GM23338 (cell line): ENCODE measurements at regions not wholly inside any gene's neighbourhood (a gene's known extent, or its start where the extent isn't known, plus 50 kb on each side); places are given as distances from the start of the nearest gene placed in this dataset.

Source experiments
- ATAC-seq: fragments of 200-7000 bp; cut with Tn5 transposase; 3 replicates; pipeline ENCODE4 v1.9.1; 2020
- DNase-seq: peaks from one replicate; pipeline ENCODE4 v3.0.0-alpha.2; 2015; ENCODE audit warnings: low spot score
- H2AFZ ChIP-seq: fragments of 200-600 bp; sonication (generic); 2 replicates; pipeline ENCODE4 v1.8.0; 2016; ENCODE audit warnings: antibody characterized with exemption, mild to moderate bottlenecking, moderate library complexity
- H3F3A ChIP-seq: fragments of 200-600 bp; sonication (generic); replicated peaks from 2 replicates; pipeline ENCODE4 v1.8.0; 2017; ENCODE audit warnings: antibody characterized with exemption, mixed run types, low read depth
- H3K27ac ChIP-seq: fragments of 200-600 bp; sonication (generic); 2 replicates; pipeline ENCODE4 v1.6.1; 2016; ENCODE audit warnings: low read depth
- H3K27me3 ChIP-seq: fragments of 200-600 bp; sonication (generic); 2 replicates; pipeline ENCODE4 v1.8.0; 2016; ENCODE audit warnings: mild to moderate bottlenecking, mixed run types, moderate library complexity; ENCODE audit not compliant: insufficient read depth
- H3K36me3 ChIP-seq: fragments of 200-600 bp; sonication (generic); 2 replicates; pipeline ENCODE4 v1.8.0; 2016; ENCODE audit warnings: mild to moderate bottlenecking; ENCODE audit not compliant: insufficient read depth
- H3K4me1 ChIP-seq: fragments of 200-600 bp; sonication (generic); 2 replicates; pipeline ENCODE4 v1.8.0; 2016; ENCODE audit warnings: mild to moderate bottlenecking, moderate library complexity; ENCODE audit not compliant: insufficient read depth
- H3K4me2 ChIP-seq: fragments of 200-600 bp; sonication (generic); 2 replicates; pipeline ENCODE4 v1.7.1; 2017; ENCODE audit warnings: mixed run types
- H3K4me3 ChIP-seq: fragments of 200-600 bp; sonication (generic); 2 replicates; pipeline ENCODE4 v1.6.1; 2016; ENCODE audit warnings: mixed run types
- H3K79me2 ChIP-seq: fragments of 200-600 bp; sonication (generic); replicated peaks from 2 replicates; pipeline ENCODE4 v1.8.0; 2017; ENCODE audit warnings: mild to moderate bottlenecking; ENCODE audit not compliant: insufficient read depth
- H3K9me2 ChIP-seq: fragments of 200-600 bp; sonication (generic); 2 replicates; pipeline ENCODE4 v1.8.0; 2017; ENCODE audit not compliant: insufficient read depth
- H4K20me1 ChIP-seq: fragments of 200-600 bp; sonication (generic); replicated peaks from 2 replicates; pipeline ENCODE4 v1.8.0; 2017; ENCODE audit warnings: mild to moderate bottlenecking; ENCODE audit not compliant: insufficient read depth
- H3K27ac Mint-ChIP-seq: 2 replicates; pipeline ENCODE4 v1.8.0; 2020; ENCODE audit warnings: inconsistent platforms, mild to moderate bottlenecking, moderate library complexity, mixed read lengths
- H3K27me3 Mint-ChIP-seq: 3 replicates; pipeline ENCODE4 v1.8.0; 2022; ENCODE audit warnings: low read depth, mild to moderate bottlenecking, moderate library complexity, mixed read lengths, inconsistent platforms; ENCODE audit not compliant: insufficient read depth, poor library complexity
- H3K36me3 Mint-ChIP-seq: 3 replicates; pipeline ENCODE4 v1.8.0; 2021; ENCODE audit warnings: low read depth, mild to moderate bottlenecking, inconsistent platforms, moderate library complexity, mixed read lengths
- H3K4me1 Mint-ChIP-seq: 3 replicates; pipeline ENCODE4 v1.8.0; 2020; ENCODE audit warnings: mild to moderate bottlenecking, inconsistent platforms, mixed read lengths
- H3K4me3 Mint-ChIP-seq: 3 replicates; pipeline ENCODE4 v1.8.0; 2021; ENCODE audit warnings: moderate library complexity, mild to moderate bottlenecking, inconsistent platforms, mixed read lengths
- H3K9me3 Mint-ChIP-seq: 3 replicates; pipeline ENCODE4 v1.8.0; 2020; ENCODE audit warnings: moderate library complexity, mild to moderate bottlenecking, inconsistent platforms, mixed read lengths
- CREB1 ChIP-seq: fragments of 250-450 bp; sonication (Bioruptor Pico); IDR thresholded peaks from 2 replicates; pipeline ENCODE4 v1.5.0; 2020; ENCODE audit warnings: low read depth, mild to moderate bottlenecking, moderate library complexity
- CTCF ChIP-seq, 2 experiments: fragments of 200-600 bp in 1 of 2; sonication (generic) in 1 of 2; conservative IDR thresholded peaks; 2 replicates each; pipeline versions ENCODE4 v1.5.1 to v1.6.1; 2016 to 2017; ENCODE audit warnings: antibody characterized with exemption in 2 of 2, low read depth in 2 of 2, mild to moderate bottlenecking in 2 of 2, moderate library complexity in 1 of 2
- EZH2phosphoT487 ChIP-seq: fragments of 200-600 bp; sonication (generic); IDR thresholded peaks from one replicate; pipeline ENCODE4 v1.8.1; 2018; ENCODE audit warnings: antibody characterized with exemption; ENCODE audit not compliant: unreplicated experiment
- JUNB ChIP-seq: IDR thresholded peaks from one replicate; pipeline ENCODE4 v1.6.1; 2016; ENCODE audit warnings: antibody characterized with exemption; ENCODE audit not compliant: unreplicated experiment
- REST ChIP-seq: IDR thresholded peaks from one replicate; pipeline ENCODE4 v1.6.1; 2018; ENCODE audit warnings: antibody characterized with exemption; ENCODE audit not compliant: unreplicated experiment
- STAT1 ChIP-seq: IDR thresholded peaks from one replicate; pipeline ENCODE4 v1.6.1; 2016; ENCODE audit warnings: antibody characterized with exemption; ENCODE audit not compliant: unreplicated experiment
- ZNF114 ChIP-seq: fragments of 250-450 bp; sonication (Bioruptor Pico); IDR thresholded peaks from 2 replicates; pipeline ENCODE4 v1.5.0; 2020; ENCODE audit warnings: mild to moderate bottlenecking, moderate library complexity
- TF ChIP-seq, protein P1 (sequence below): IDR thresholded peaks from 2 replicates; pipeline ENCODE4 v1.6.1; 2016; ENCODE audit warnings: antibody characterized with exemption

DNA sequence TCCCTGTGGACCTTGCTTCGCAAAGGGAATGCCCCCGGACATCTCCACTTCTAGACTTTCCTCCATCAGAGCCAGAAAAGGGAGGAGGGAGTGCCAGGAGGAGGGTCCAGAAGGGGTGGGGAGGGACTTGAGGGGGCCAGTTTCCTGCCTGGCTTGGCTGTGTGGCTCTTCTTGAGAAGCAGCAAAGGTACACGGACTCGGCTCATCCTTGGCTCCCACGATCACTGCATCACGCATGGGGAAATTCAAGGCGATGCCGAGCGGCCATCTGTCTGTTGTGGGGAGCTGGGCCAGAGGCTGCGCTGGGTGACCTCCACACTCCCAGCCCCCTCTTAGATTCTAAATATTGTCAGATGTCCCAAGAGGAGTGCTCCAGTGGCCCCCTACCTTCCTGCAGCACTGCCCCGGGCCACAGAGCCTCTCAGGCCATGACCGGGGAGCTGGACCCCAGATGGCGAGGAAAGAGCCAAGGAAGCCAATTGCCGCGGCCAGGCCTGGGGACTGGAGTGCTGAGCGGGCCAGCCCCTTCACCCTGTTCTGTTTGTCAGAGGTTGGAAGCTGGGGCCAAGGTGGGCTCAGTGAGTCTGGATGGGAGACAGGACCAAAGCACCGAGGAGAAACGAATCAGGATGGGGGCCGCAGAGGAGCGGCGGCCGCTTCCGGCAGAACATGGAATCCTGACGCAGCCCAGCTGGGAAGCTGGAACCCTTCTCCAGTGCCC, 104.5 kb downstream of the RBFOX3 start:
- Mint-ChIP-seq H3K27me3 (peaks cover 4% of the 10 kb centered on the region), H3K4me3 (no peak overlapping the region), H3K4me1 (no peaks in the 10 kb centered on the region), H3K27ac (no peak overlapping the region), H3K9me3 (peaks cover 4% of the 10 kb centered on the region), H3K36me3 (peaks cover 3% of the 10 kb centered on the region; the same call in 2 of the 3 replicates)
- H3K79me2 ChIP-seq: no peaks in the 10 kb centered on the region
- H3K4me3 ChIP-seq: no peak overlapping the region
- no peaks in the 10 kb centered on the region for H3K4me1 ChIP-seq
- H3K36me3 ChIP-seq: no peaks in the 10 kb centered on the region
- H3K27ac ChIP-seq: no peak overlapping the region
- no peaks in the 10 kb centered on the region for H3K9me2 ChIP-seq
- DNase-seq: no peak
- no peak overlapping the region for H3K4me2 ChIP-seq
- no peak overlapping the region for H2AFZ ChIP-seq
- H3K27me3 ChIP-seq: no peaks in the 10 kb centered on the region
- ATAC-seq: no peak
- H4K20me1 ChIP-seq: no peaks in the 10 kb centered on the region
- H3F3A ChIP-seq: no peaks in the 10 kb centered on the region
- TF ChIP-seq CTCF (conservative IDR thresholded peaks at IDR 0.05; ENCODE audit: low read depth in 2 of 2): no peak
- TF ChIP-seq EZH2phosphoT487: no peak
- TF ChIP-seq REST: no peak
- TF ChIP-seq STAT1: no peak
- no peak for TF ChIP-seq JUNB
- TF ChIP-seq CREB1: no peak
- TF ChIP-seq ZNF114 (CRISPR knock-in tag): no peak

DNA sequence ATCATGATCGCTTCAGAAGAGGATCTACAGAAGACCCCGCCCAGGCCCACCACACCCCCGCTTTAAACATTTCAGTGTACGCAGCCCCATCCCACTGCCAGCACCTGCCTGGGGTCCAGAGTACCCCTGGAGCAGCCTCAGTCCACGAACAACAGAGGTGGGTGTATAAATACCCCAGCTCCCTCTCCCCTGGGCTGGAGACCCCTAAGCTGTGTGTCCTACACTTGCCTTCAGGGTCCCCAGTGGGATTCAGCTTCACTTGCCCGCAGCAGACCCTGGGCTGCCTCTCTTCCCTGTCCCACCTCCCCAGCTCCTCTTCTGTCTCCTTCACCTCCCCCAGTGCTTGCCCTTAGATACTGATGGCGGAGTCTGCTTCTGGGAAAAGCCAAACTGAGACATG, 105.7 kb downstream of the RBFOX3 start:
- H3K27ac ChIP-seq: no peak overlapping the region
- TF ChIP-seq, protein P1, sequence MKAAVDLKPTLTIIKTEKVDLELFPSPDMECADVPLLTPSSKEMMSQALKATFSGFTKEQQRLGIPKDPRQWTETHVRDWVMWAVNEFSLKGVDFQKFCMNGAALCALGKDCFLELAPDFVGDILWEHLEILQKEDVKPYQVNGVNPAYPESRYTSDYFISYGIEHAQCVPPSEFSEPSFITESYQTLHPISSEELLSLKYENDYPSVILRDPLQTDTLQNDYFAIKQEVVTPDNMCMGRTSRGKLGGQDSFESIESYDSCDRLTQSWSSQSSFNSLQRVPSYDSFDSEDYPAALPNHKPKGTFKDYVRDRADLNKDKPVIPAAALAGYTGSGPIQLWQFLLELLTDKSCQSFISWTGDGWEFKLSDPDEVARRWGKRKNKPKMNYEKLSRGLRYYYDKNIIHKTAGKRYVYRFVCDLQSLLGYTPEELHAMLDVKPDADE: no peak
- no peak for TF ChIP-seq REST
- no peak for TF ChIP-seq CTCF (conservative IDR thresholded peaks at IDR 0.05; ENCODE audit: low read depth in 2 of 2)
- no peak overlapping the region for H3K4me2 ChIP-seq
- Mint-ChIP-seq H3K36me3 (no peaks in the 10 kb centered on the region), H3K4me1 (peaks cover 8% of the 10 kb centered on the region; the same call in 2 of the 3 replicates), H3K27ac (no peak overlapping the region), H3K27me3 (peaks cover 8% of the 10 kb centered on the region), H3K9me3 (no peaks in the 10 kb centered on the region), H3K4me3 (no peak overlapping the region)
- H4K20me1 ChIP-seq: no peaks in the 10 kb centered on the region
- H3K4me3 ChIP-seq: no peak overlapping the region
- H2AFZ ChIP-seq: no peak overlapping the region
- ATAC-seq (no peak), DNase-seq (no peak)
- no peaks in the 10 kb centered on the region for H3K27me3 ChIP-seq
- no peaks in the 10 kb centered on the region for H3K9me2 ChIP-seq
- H3K4me1 ChIP-seq: no peaks in the 10 kb centered on the region
- H3F3A ChIP-seq: no peaks in the 10 kb centered on the region
- H3K36me3 ChIP-seq: no peaks in the 10 kb centered on the region
- no peaks in the 10 kb centered on the region for H3K79me2 ChIP-seq
